ENCODE measurements at regions not wholly inside any gene's neighbourhood (a gene's known extent, or its start where the extent isn't known, plus 50 kb on each side); places are given as distances from the start of the nearest gene placed in this dataset.

- no peak for DNase-seq
Measured at GRCh38 chr10:4373098-4373497, 452.9 kb upstream of the AKR1E2 start.

GRCh38 chr10:4372601-4373000 lies 453.4 kb upstream of the AKR1E2 start:
- DNase-seq: no peak

GRCh38 chr10:4371691-4372295 lies 454.2 kb upstream of the AKR1E2 start:
- DNase-seq: no peak

GRCh38 chr10:4370376-4370775 lies 455.6 kb upstream of the AKR1E2 start:
- DNase-seq: no peak

- DNase-seq: no peak
Measured at GRCh38 chr10:4361581-4361980, 464.4 kb upstream of the AKR1E2 start.

- no peak for DNase-seq
Measured at GRCh38 chr10:4359003-4359402, 467.0 kb upstream of the AKR1E2 start.

- no peak for DNase-seq
Measured at GRCh38 chr10:4357911-4358310, 468.1 kb upstream of the AKR1E2 start.

- no peak for DNase-seq
Measured at GRCh38 chr10:4355350-4355749, 470.7 kb upstream of the AKR1E2 start.

GRCh38 chr10:4354382-4354812 lies 471.6 kb upstream of the AKR1E2 start:
- DNase-seq: no peak

GRCh38 chr10:4353964-4354363 lies 472.0 kb upstream of the AKR1E2 start:
- no peak for DNase-seq

- DNase-seq: no peak
Measured at GRCh38 chr10:4353059-4353655, 472.9 kb upstream of the AKR1E2 start.

GRCh38 chr10:4352414-4352961 lies 473.5 kb upstream of the AKR1E2 start:
- DNase-seq: no peak

- DNase-seq: no peak
Measured at GRCh38 chr10:4351723-4352413, 474.1 kb upstream of the AKR1E2 start.

GRCh38 chr10:4347397-4347796 lies 478.6 kb upstream of the AKR1E2 start:
- DNase-seq: no peak

GRCh38 chr10:4345877-4346646 lies 479.9 kb upstream of the AKR1E2 start:
- no peak for DNase-seq

- DNase-seq: no peak
Measured at GRCh38 chr10:4344492-4344994, 481.5 kb upstream of the AKR1E2 start.

- no peak for DNase-seq
Measured at GRCh38 chr10:4343873-4344272, 482.1 kb upstream of the AKR1E2 start.

- no peak for DNase-seq
Measured at GRCh38 chr10:4343091-4343490, 482.9 kb upstream of the AKR1E2 start.

GRCh38 chr10:4338768-4339167 lies 487.2 kb upstream of the AKR1E2 start:
- no peak for DNase-seq

GRCh38 chr10:4337563-4337962 lies 488.4 kb upstream of the AKR1E2 start:
- no peak for DNase-seq

GRCh38 chr10:4334871-4335270 lies 491.1 kb upstream of the AKR1E2 start:
- DNase-seq: no peak

GRCh38 chr10:4334015-4334414 lies 492.0 kb upstream of the AKR1E2 start:
- DNase-seq: no peak

GRCh38 chr10:4333459-4333894 lies 492.5 kb upstream of the AKR1E2 start:
- DNase-seq: no peak
